ENCODE measurements at regions not wholly inside any gene's neighbourhood (a gene's known extent, or its start where the extent isn't known, plus 50 kb on each side); places are given as distances from the start of the nearest gene placed in this dataset.

DNA sequence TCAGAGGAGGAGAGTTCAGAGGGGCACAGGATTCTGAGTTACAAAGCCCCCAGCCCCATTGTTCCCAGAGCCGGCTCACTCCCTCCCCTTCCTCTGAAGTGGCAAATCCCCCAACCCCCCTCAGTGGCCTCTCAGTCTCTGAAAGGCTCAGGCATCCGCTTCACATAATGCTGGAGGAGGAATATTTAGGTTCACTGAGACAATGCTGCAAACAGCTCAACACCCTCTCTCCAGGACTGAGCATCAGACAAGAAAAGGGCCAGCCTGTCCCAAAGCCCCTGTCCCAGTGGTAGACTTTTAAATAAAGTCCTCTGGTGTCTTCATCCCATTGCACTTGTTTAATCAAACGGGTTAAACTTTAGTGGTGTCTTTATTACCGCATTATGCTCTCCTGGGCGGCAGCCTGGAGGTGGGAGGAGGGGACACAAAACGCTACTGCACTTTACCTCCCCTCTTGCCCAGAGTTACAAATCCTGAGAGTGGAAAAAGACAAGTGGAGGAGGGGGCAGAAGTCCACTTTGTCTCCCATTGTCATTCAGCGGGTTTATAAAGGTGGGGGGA, 257.9 kb downstream of the FGFR2 start:
- Histone ChIP-seq H3K27me3 (no peaks in the 10 kb centered on the region), H3K27ac (no peak overlapping the region), H3K9me3 (no peaks in the 10 kb centered on the region), H3K4me1 (ENCODE audit: control insufficient read depth in 1 of 2, insufficient read depth in 1 of 2, low read depth in 1 of 2, low read length in 1 of 2) (no peaks in the 10 kb centered on the region), H3K4me3 (ENCODE audit: low read depth in 1 of 2, low read length in 1 of 2) (no peak overlapping the region), H3K36me3 (no peaks in the 10 kb centered on the region)
- TF ChIP-seq, protein P1, sequence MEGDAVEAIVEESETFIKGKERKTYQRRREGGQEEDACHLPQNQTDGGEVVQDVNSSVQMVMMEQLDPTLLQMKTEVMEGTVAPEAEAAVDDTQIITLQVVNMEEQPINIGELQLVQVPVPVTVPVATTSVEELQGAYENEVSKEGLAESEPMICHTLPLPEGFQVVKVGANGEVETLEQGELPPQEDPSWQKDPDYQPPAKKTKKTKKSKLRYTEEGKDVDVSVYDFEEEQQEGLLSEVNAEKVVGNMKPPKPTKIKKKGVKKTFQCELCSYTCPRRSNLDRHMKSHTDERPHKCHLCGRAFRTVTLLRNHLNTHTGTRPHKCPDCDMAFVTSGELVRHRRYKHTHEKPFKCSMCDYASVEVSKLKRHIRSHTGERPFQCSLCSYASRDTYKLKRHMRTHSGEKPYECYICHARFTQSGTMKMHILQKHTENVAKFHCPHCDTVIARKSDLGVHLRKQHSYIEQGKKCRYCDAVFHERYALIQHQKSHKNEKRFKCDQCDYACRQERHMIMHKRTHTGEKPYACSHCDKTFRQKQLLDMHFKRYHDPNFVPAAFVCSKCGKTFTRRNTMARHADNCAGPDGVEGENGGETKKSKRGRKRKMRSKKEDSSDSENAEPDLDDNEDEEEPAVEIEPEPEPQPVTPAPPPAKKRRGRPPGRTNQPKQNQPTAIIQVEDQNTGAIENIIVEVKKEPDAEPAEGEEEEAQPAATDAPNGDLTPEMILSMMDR (IDR thresholded peaks at IDR 0.05) = no peak

DNA sequence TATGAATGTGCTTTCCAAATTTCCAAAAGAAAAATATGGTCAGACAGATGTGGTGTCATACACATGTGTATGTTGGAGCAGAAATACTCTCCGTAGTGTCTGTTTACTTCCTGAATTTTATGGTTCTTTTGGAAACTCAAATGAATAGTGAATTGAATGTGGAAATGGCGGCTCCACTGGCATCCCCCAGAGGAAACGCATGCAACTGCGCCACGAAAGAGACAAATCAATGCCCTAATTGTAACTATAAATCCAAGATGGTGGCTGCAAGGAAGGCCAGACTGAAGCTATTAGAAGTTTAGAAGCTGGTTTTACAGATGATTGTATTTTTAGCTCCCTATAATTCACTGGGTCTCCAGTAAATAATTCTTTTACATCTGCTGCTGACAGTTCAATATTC, 246.7 kb downstream of the FGFR2 start:
- no peaks in the 10 kb centered on the region for H3K27me3 ChIP-seq
- TF ChIP-seq, protein P1 (IDR thresholded peaks at IDR 0.05) = no peak
- H3K4me1 ChIP-seq (ENCODE audit: control insufficient read depth in 1 of 2, insufficient read depth in 1 of 2, low read depth in 1 of 2, low read length in 1 of 2) = no peaks in the 10 kb centered on the region
- no peak overlapping the region for H3K4me3 ChIP-seq (ENCODE audit: low read depth in 1 of 2, low read length in 1 of 2)
- no peaks in the 10 kb centered on the region for H3K9me3 ChIP-seq
- no peaks in the 10 kb centered on the region for H3K36me3 ChIP-seq
- H3K27ac ChIP-seq = no peak overlapping the region

DNA sequence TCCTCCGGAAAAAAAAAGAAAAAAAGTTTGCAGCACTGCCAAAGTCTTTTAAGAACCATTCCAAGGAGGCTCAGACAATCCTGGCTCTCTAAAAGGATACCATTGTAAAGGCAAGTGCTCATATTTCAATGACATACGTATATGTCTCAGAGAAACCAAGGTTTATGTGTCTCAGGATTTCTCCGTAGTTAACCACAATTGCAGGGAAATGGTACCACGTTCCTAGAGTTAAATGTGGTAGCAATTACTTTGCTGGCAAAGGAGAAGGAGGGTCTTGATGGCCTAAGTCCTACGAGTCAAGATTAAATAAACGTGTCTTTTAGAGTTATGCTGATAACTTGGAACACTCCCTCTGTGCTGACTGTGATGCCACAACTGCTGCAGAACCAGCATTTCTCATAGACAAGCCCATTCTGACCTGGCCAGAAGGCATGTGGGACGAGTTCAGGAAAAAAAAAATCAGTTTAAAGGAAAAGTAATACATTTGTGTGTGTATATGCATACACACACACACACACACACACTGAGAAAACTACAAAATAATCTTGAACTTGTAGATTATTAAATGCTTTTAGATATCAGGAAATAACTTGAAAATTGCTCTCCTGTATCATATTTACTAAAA, 245.9 kb downstream of the FGFR2 start:
- no peaks in the 10 kb centered on the region for H3K27me3 ChIP-seq
- no peaks in the 10 kb centered on the region for H3K9me3 ChIP-seq
- H3K4me1 ChIP-seq (ENCODE audit: control insufficient read depth in 1 of 2, insufficient read depth in 1 of 2, low read depth in 1 of 2, low read length in 1 of 2) = no peaks in the 10 kb centered on the region
- no peak overlapping the region for H3K4me3 ChIP-seq (ENCODE audit: low read depth in 1 of 2, low read length in 1 of 2)
- no peaks in the 10 kb centered on the region for H3K36me3 ChIP-seq
- TF ChIP-seq, protein P1 (IDR thresholded peaks at IDR 0.05) = no peak
- no peak overlapping the region for H3K27ac ChIP-seq

DNA sequence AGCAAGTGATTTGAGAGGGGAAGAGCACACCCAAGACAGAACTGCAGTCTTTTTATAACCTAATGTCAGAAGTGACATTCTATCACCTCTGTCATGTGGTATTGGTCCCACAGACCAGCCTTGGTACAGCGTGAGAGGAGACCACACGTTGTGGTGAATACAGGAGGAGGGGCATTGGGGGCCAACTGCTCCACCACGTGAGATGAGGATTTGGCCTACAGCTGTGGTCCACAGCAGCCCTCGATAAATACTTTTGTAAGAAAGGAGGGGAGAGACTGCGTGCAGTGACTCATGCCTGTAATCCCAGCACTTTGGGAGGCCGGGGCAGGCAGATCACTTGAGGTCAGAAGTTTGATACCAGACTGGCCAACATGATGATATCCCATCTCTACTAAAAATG, 243.1 kb downstream of the FGFR2 start:
- Histone ChIP-seq H3K27me3 (no peaks in the 10 kb centered on the region), H3K4me3 (ENCODE audit: low read depth in 1 of 2, low read length in 1 of 2) (no peak overlapping the region), H3K27ac (no peak overlapping the region), H3K4me1 (ENCODE audit: control insufficient read depth in 1 of 2, insufficient read depth in 1 of 2, low read depth in 1 of 2, low read length in 1 of 2) (no peaks in the 10 kb centered on the region), H3K36me3 (no peaks in the 10 kb centered on the region), H3K9me3 (no peaks in the 10 kb centered on the region)
- TF ChIP-seq, protein P1 (IDR thresholded peaks at IDR 0.05) = no peak

DNA sequence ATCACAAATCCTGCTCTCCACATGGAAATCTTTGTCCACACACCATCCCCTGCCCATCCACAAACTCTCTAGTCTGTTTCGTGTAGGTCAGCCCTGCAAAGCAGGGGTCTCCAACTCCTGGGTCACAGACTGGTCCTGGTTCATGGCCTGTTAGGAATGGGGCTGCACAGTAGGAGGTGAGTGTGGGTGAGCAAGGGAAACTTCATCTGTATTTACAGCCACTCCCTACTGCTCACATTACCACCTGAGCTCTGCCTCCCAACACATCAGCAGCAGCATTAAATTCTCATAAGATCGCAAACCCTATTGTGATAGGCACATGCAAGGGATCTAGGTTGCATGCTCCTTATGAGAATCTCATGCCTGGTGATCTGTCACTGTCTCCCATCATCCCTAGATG, 242.1 kb downstream of the FGFR2 start:
- H3K4me3 ChIP-seq (ENCODE audit: low read depth in 1 of 2, low read length in 1 of 2) = no peak overlapping the region
- TF ChIP-seq, protein P1 (IDR thresholded peaks at IDR 0.05) = no peak
- H3K27ac ChIP-seq = no peak overlapping the region
- H3K9me3 ChIP-seq = no peaks in the 10 kb centered on the region
- H3K4me1 ChIP-seq (ENCODE audit: control insufficient read depth in 1 of 2, insufficient read depth in 1 of 2, low read depth in 1 of 2, low read length in 1 of 2) = no peaks in the 10 kb centered on the region
- no peaks in the 10 kb centered on the region for H3K27me3 ChIP-seq
- no peaks in the 10 kb centered on the region for H3K36me3 ChIP-seq

Data from neutrophil (primary cell).